ENCODE measurements at regions not wholly inside any gene's neighbourhood (a gene's known extent, or its start where the extent isn't known, plus 50 kb on each side); places are given as distances from the start of the nearest gene placed in this dataset.

GRCh38 chr3:102083473-102083872, 234.2 kb downstream of the NFKBIZ start:
- H3K9me3 ChIP-seq (replicated peaks; ENCODE audit: control insufficient read depth, insufficient read depth, low read length) = no peaks in the 10 kb centered on the region; the same call in 2 of the 3 replicates
- ChIA-PET SMC1A (ENCODE audit: uncharacterized antibody, unreplicated experiment) (interaction anchor here (0.6 to 5.1 kb wide), 12 partner anchors 17 to 1077 kb away, joined by 3 to 48 read pairs (median 4); partner anchors contain the start of gene RPL24), POLR2A (interaction anchor here (1.3 to 1.5 kb wide), 2 partner anchors 11 to 23 kb away, joined by 3 read pairs; no protein-coding TSS in a partner anchor), CTCF (interaction anchor here (1.9 to 2.2 kb wide), 2 partner anchors 12 to 270 kb away, joined by 6 to 9 read pairs; no protein-coding TSS in a partner anchor), RAD21 (ENCODE audit: unreplicated experiment) (interaction anchor here (1.4 kb wide), 1 partner anchor 162 kb away, joined by 3 read pairs; no protein-coding TSS in a partner anchor)
- TF ChIP-seq PAX8 (IDR thresholded peaks at IDR 0.05) = no peak
- no peak for TF ChIP-seq RELB (IDR thresholded peaks at IDR 0.05; ENCODE audit: low read depth)
- TF ChIP-seq BCL3 (IDR thresholded peaks at IDR 0.05; ENCODE audit: borderline replicate concordance, insufficient read depth, low read depth, low read length, poor library complexity, severe bottlenecking) = no peak
- TF ChIP-seq ZBTB33 (IDR thresholded peaks at IDR 0.05) = no peak
- no peak for TF ChIP-seq SUZ12 (IDR thresholded peaks at IDR 0.05; ENCODE audit: unreplicated experiment)
- TF ChIP-seq YBX1 (IDR thresholded peaks at IDR 0.05) = no peak
- no peak for TF ChIP-seq ZNF687 (IDR thresholded peaks at IDR 0.05)
- no peak for TF ChIP-seq EGR1 (IDR thresholded peaks at IDR 0.05; ENCODE audit: borderline replicate concordance in 1 of 2, low read depth in 2 of 2, low read length in 2 of 2)
- TF ChIP-seq ESRRA (IDR thresholded peaks at IDR 0.05; ENCODE audit: low read length) = no peak
- TF ChIP-seq REST (IDR thresholded peaks at IDR 0.05; ENCODE audit: low read depth, low read length) = no peak
- no peak for TF ChIP-seq STAT3 (IDR thresholded peaks at IDR 0.05; ENCODE audit: low read depth, low read length)
- no peaks in the 10 kb centered on the region for H3K79me2 ChIP-seq (ENCODE audit: control insufficient read depth, insufficient read depth, low read length)
- H3K4me1 ChIP-seq (ENCODE audit: control insufficient read depth, insufficient read depth, low read length) = no peaks in the 10 kb centered on the region
- FAIRE-seq (no peak), DNase-seq (ENCODE audit: low read depth, low spot score) (no peak), ATAC-seq (no peak)
- WGBS (ENCODE audit: insufficient coverage, insufficient replicate concordance, low lambda C conversion rate, missing lambda C conversion rate) = 47% methylated on average over 2 of the region's 2 CpGs
- no peak overlapping the region for H2AFZ ChIP-seq (ENCODE audit: control insufficient read depth, low read depth, low read length)
- no peak overlapping the region for H3K4me2 ChIP-seq (ENCODE audit: control insufficient read depth, insufficient read depth)
- BruUV-seq (replicated peaks) = no TSS peak
- in situ Hi-C loops (cut with MboI) (no loop called here), intact Hi-C loops (cut with micrococcal nuclease; ENCODE audit: unreplicated experiment) (no loop called here)
- H3K4me3 ChIP-seq = no peak overlapping the region
- no peaks in the 10 kb centered on the region for H3K36me3 ChIP-seq (ENCODE audit: control insufficient read depth in 2 of 2, insufficient read depth in 2 of 2, low read length in 1 of 2)
- no peaks in the 10 kb centered on the region for H4K20me1 ChIP-seq (ENCODE audit: control insufficient read depth, insufficient read depth)
- no peaks in the 10 kb centered on the region for H3K27me3 ChIP-seq (replicated peaks in 1 of 2; ENCODE audit: control insufficient read depth in 2 of 2, insufficient read depth in 2 of 2, low read length in 1 of 2)
- H3K9ac ChIP-seq (ENCODE audit: control insufficient read depth, insufficient read depth, low read length) = no peak overlapping the region
- H3K27ac ChIP-seq (ENCODE audit: control insufficient read depth, insufficient read depth) = no peak overlapping the region
